HG02588 (cell line): ENCODE measurements at regions not wholly inside any gene's neighbourhood (a gene's known extent, or its start where the extent isn't known, plus 50 kb on each side); places are given as distances from the start of the nearest gene placed in this dataset.

Experiments
- ATAC-seq: cut with Tn5 transposase; IDR thresholded peaks from one replicate; pipeline ENCODE4 v1.9.1; 2021; ENCODE audit warnings: mild to moderate bottlenecking, moderate library complexity; ENCODE audit not compliant: unreplicated experiment

- ATAC-seq = no peak
Observed at GRCh38 chr2:157122776-157123175, 134.7 kb upstream of the GALNT5 start.

- ATAC-seq = no peak
Observed at GRCh38 chr2:157124731-157125130, 132.8 kb upstream of the GALNT5 start.

- ATAC-seq = no peak
Observed at GRCh38 chr2:157125685-157126084, 131.8 kb upstream of the GALNT5 start.

GRCh38 chr2:157127249-157128012 is 130.1 kb upstream of the GALNT5 start:
- ATAC-seq = no peak

- no peak for ATAC-seq
Observed at GRCh38 chr2:157143901-157144300, 113.6 kb upstream of the GALNT5 start.

- ATAC-seq = no peak
Observed at GRCh38 chr2:157149270-157149669, 108.2 kb upstream of the GALNT5 start.

GRCh38 chr2:157150747-157151146 is 106.8 kb upstream of the GALNT5 start:
- peak; percentile 92 for ATAC-seq

- ATAC-seq = no peak
Observed at GRCh38 chr2:157152362-157152761, 105.1 kb upstream of the GALNT5 start.

GRCh38 chr2:157155992-157156391 is 101.5 kb upstream of the GALNT5 start:
- no peak for ATAC-seq

GRCh38 chr2:157158111-157158510 is 99.4 kb upstream of the GALNT5 start:
- no peak for ATAC-seq

GRCh38 chr2:157159221-157159934 is 98.1 kb upstream of the GALNT5 start:
- no peak for ATAC-seq

GRCh38 chr2:157160111-157160510 is 97.4 kb upstream of the GALNT5 start:
- no peak for ATAC-seq

GRCh38 chr2:157164370-157164769 is 93.1 kb upstream of the GALNT5 start:
- ATAC-seq = no peak

GRCh38 chr2:157164891-157165290 is 92.6 kb upstream of the GALNT5 start:
- no peak for ATAC-seq

- no peak for ATAC-seq
Observed at GRCh38 chr2:157168501-157168900, 89.0 kb upstream of the GALNT5 start.

- ATAC-seq = no peak
Observed at GRCh38 chr2:157169889-157170288, 87.6 kb upstream of the GALNT5 start.

GRCh38 chr2:157170299-157170698 is 87.2 kb upstream of the GALNT5 start:
- no peak for ATAC-seq

- ATAC-seq = no peak
Observed at GRCh38 chr2:157172239-157172638, 85.3 kb upstream of the GALNT5 start.

- ATAC-seq = no peak
Observed at GRCh38 chr2:157172866-157173578, 84.5 kb upstream of the GALNT5 start.

- ATAC-seq = no peak
Observed at GRCh38 chr2:157173740-157174184, 83.7 kb upstream of the GALNT5 start.

GRCh38 chr2:157174321-157174720 is 83.2 kb upstream of the GALNT5 start:
- ATAC-seq = no peak

- ATAC-seq = no peak
Observed at GRCh38 chr2:157176602-157177001, 80.9 kb upstream of the GALNT5 start.
